Endothelial cell of umbilical vein (primary cell): ENCODE measurements at regions not wholly inside any gene's neighbourhood (a gene's known extent, or its start where the extent isn't known, plus 50 kb on each side); places are given as distances from the start of the nearest gene placed in this dataset.

Experiments used
- BruUV-seq: library from RNA; stranded (reverse); fragments of 400-500 nt; replicated peaks from 2 replicates; lab custom pipeline; 2021; lab: Mats Ljungman, UMichigan
- CTCF ChIA-PET: fragments of 300-600, 350-600 bp; sonication (Branson Sonifier 250); formaldehyde crosslinking; loops from one replicate; lab custom pipeline; 2021; ENCODE audit warnings: antibody characterized with exemption, inconsistent platforms; lab: Charles Lee
- POLR2A ChIA-PET: fragments of 300-600, 350-600 bp; sonication (Branson Sonifier 250); formaldehyde crosslinking; loops from one replicate; lab custom pipeline; 2021; ENCODE audit warnings: antibody characterized with exemption, inconsistent platforms; lab: Charles Lee
- DNase-seq: peaks from one replicate; pipeline ENCODE4 v3.0.0-alpha.2; 2011; ENCODE audit warnings: low read depth, low spot score
- FAIRE-seq: peaks from 2 replicates; lab custom pipeline; 2011; peaks lifted over from hg19 to GRCh38; lab: Jason Lieb, UNC
- H2AFZ ChIP-seq: 2 replicates; pipeline ENCODE4 v1.6.0; 2012; ENCODE audit warnings: low read depth, low read length, control low read depth, inconsistent platforms
- H3K27ac ChIP-seq: 2 replicates; pipeline ENCODE4 v1.5.1; 2011; ENCODE audit warnings: low read depth, mild to moderate bottlenecking, control low read depth, low read length, moderate library complexity; ENCODE audit not compliant: insufficient read depth
- H3K27me3 ChIP-seq, 2 experiments: 2 replicates each; pipeline versions ENCODE4 v1.6.0 to v1.6.1; 2011; ENCODE audit warnings: low read length in 2 of 2, mixed read lengths in 1 of 2; ENCODE audit not compliant: control insufficient read depth in 2 of 2, insufficient read depth in 2 of 2
- H3K36me3 ChIP-seq, 2 experiments: 2 replicates in 1 of 2; 3 replicates in 1 of 2; pipeline ENCODE4 v1.5.1; 2011; ENCODE audit warnings: low read length in 2 of 2, mild to moderate bottlenecking in 1 of 2, moderate library complexity in 1 of 2; ENCODE audit not compliant: control insufficient read depth in 2 of 2, insufficient read depth in 2 of 2; ENCODE audit errors: extremely low read depth in 1 of 2
- H3K4me1 ChIP-seq: 3 replicates; pipeline ENCODE4 v1.5.1; 2011; ENCODE audit warnings: mild to moderate bottlenecking, low read length; ENCODE audit not compliant: control insufficient read depth, insufficient read depth; ENCODE audit errors: extremely low read depth
- H3K4me2 ChIP-seq: 2 replicates; pipeline ENCODE4 v1.6.1; 2011; ENCODE audit warnings: low read length, control low read depth, mixed read lengths; ENCODE audit not compliant: insufficient read depth
- H3K4me3 ChIP-seq, 3 experiments: fragments of 200-600 bp in 1 of 3; sonication (generic), shearing (Covaris generic) in 1 of 3; replicated peaks in 1 of 3; 2 replicates each; pipeline ENCODE4 v1.5.1; 2011 to 2016; ENCODE audit warnings: control low read depth in 3 of 3, low read length in 3 of 3, mild to moderate bottlenecking in 2 of 3, inconsistent platforms in 1 of 3, low read depth in 1 of 3, moderate library complexity in 1 of 3; ENCODE audit not compliant: insufficient read depth in 1 of 3
- H3K79me2 ChIP-seq: 2 replicates; pipeline ENCODE4 v1.6.0; 2012; ENCODE audit warnings: low read length, inconsistent platforms; ENCODE audit not compliant: control insufficient read depth, insufficient read depth
- H3K9ac ChIP-seq: replicated peaks from 2 replicates; pipeline ENCODE3; 2011; ENCODE audit warnings: low read length, control low read depth; ENCODE audit not compliant: insufficient read depth; ENCODE audit errors: extremely low read depth
- H3K9me1 ChIP-seq: replicated peaks from 3 replicates; pipeline ENCODE4 v1.6.0; 2011; ENCODE audit warnings: mild to moderate bottlenecking, low read length; ENCODE audit not compliant: control insufficient read depth, insufficient read depth; ENCODE audit errors: extremely low read depth
- H3K9me3 ChIP-seq: replicated peaks from 2 replicates; pipeline ENCODE4 v1.5.1; 2012; ENCODE audit warnings: low read length, inconsistent platforms; ENCODE audit not compliant: control insufficient read depth, insufficient read depth
- H4K20me1 ChIP-seq: replicated peaks from 2 replicates; pipeline ENCODE3; 2011; ENCODE audit warnings: mild to moderate bottlenecking, low read length; ENCODE audit not compliant: control insufficient read depth, insufficient read depth; ENCODE audit errors: extremely low read depth
- CTCF ChIP-seq, 2 donors: IDR thresholded peaks; 1 replicate in 1 of 2; 2 replicates in 1 of 2; pipeline ENCODE4 v1.5.1; 2011; ENCODE audit warnings: low read length in 2 of 2, mild to moderate bottlenecking in 2 of 2, moderate library complexity in 2 of 2, control low read depth in 1 of 2, inconsistent platforms in 1 of 2, low read depth in 1 of 2; ENCODE audit not compliant: insufficient read depth in 1 of 2; ENCODE audit errors: extremely low read depth in 1 of 2
- EZH2 ChIP-seq: IDR thresholded peaks from 2 replicates; pipeline ENCODE4 v1.6.1; 2012; ENCODE audit warnings: borderline replicate concordance, low read depth, mild to moderate bottlenecking, moderate library complexity, low read length, inconsistent platforms; ENCODE audit not compliant: severe bottlenecking
- FOS ChIP-seq: IDR thresholded peaks from 2 replicates; pipeline ENCODE4 v1.6.1; 2011; ENCODE audit warnings: mild to moderate bottlenecking, low read length, moderate library complexity, borderline replicate concordance; ENCODE audit not compliant: insufficient read depth
- MAX ChIP-seq: IDR thresholded peaks from 2 replicates; pipeline ENCODE4 v1.6.1; 2011; ENCODE audit not compliant: insufficient read depth, insufficient read length
- MYC ChIP-seq: IDR thresholded peaks from one replicate; pipeline ENCODE4 v1.6.1; 2011; ENCODE audit warnings: mild to moderate bottlenecking, low read depth, low read length
- POLR2AphosphoS5 ChIP-seq: IDR thresholded peaks from 2 replicates; pipeline ENCODE4 v1.6.1; 2012; ENCODE audit warnings: low read depth, mild to moderate bottlenecking, control low read depth, low read length, moderate library complexity; ENCODE audit not compliant: insufficient read depth
- dilution Hi-C: fragments of 300-500 bp; cut with MboI; formaldehyde crosslinking; loops from one replicate; pipeline ENCODE4 v1.15.0; 2019; ENCODE audit warnings: low sequenced_read_pairs; ENCODE audit not compliant: extremely low pct_ligation_motif_present
- intact Hi-C: fragments of 100-400 bp; cut with micrococcal nuclease; formaldehyde crosslinking; loops from one replicate; pipeline ENCODE4 v1.10.0; 2022

GRCh38 chr1:215287362-215287761 lies 204.8 kb downstream of the KCNK2 start:
- peaks cover 8% of the 10 kb centered on the region for H3K4me1 ChIP-seq
- TF ChIP-seq MAX (no peak), MYC (no peak), EZH2 (no peak), CTCF (IDR thresholded peaks at IDR 0.05; ENCODE audit: extremely low read depth in 1 of 2, insufficient read depth in 1 of 2, low read depth in 1 of 2, low read length in 2 of 2) (no peak)
- H3K4me3 ChIP-seq: no peak overlapping the region
- H3K9ac ChIP-seq: no peak overlapping the region
- no peaks in the 10 kb centered on the region for H4K20me1 ChIP-seq
- no peaks in the 10 kb centered on the region for H3K9me1 ChIP-seq
- no peaks in the 10 kb centered on the region for H3K9me3 ChIP-seq
- POLR2A ChIA-PET: no interaction called here
- no peaks in the 10 kb centered on the region for H3K79me2 ChIP-seq
- H3K27me3 ChIP-seq: no peaks in the 10 kb centered on the region
- intact Hi-C loops: no loop called here
- no TSS peak for BruUV-seq
- H3K36me3 ChIP-seq: no peaks in the 10 kb centered on the region
- no peak overlapping the region for H3K4me2 ChIP-seq
- H2AFZ ChIP-seq: no peak overlapping the region
- no peak overlapping the region for H3K27ac ChIP-seq
- FAIRE-seq (no peak), DNase-seq (no peak)
- dilution Hi-C loops: no loop called here
- CTCF ChIA-PET: interaction anchor here (1.3 kb wide), 1 partner anchor 19 kb away, joined by 3 read pairs; no protein-coding TSS in a partner anchor

GRCh38 chr1:215290018-215290417 lies 207.5 kb downstream of the KCNK2 start:
- no peaks in the 10 kb centered on the region for H3K9me1 ChIP-seq
- ChIA-PET CTCF (no interaction called here), POLR2A (no interaction called here)
- no TSS peak for BruUV-seq
- no peaks in the 10 kb centered on the region for H3K4me1 ChIP-seq
- H3K79me2 ChIP-seq: no peaks in the 10 kb centered on the region
- dilution Hi-C loops: no loop called here
- no peak overlapping the region for H2AFZ ChIP-seq
- no peak for DNase-seq
- no peak for FAIRE-seq
- H3K36me3 ChIP-seq: no peaks in the 10 kb centered on the region
- H3K9me3 ChIP-seq: no peaks in the 10 kb centered on the region
- H3K4me3 ChIP-seq: no peak overlapping the region
- TF ChIP-seq EZH2: no peak
- no peak for TF ChIP-seq FOS
- TF ChIP-seq POLR2AphosphoS5: no peak
- intact Hi-C loops: no loop called here
- no peak overlapping the region for H3K9ac ChIP-seq
- H3K4me2 ChIP-seq: no peak overlapping the region
- no peaks in the 10 kb centered on the region for H4K20me1 ChIP-seq
- no peak overlapping the region for H3K27ac ChIP-seq
- H3K27me3 ChIP-seq: no peaks in the 10 kb centered on the region
